ENCODE measurements at regions not wholly inside any gene's neighbourhood (a gene's known extent, or its start where the extent isn't known, plus 50 kb on each side); places are given as distances from the start of the nearest gene placed in this dataset.
A peak's percentile ranks its signal among the peaks of the same experiment; 100 is the strongest.

GRCh38 chr9:14427419-14427818 is 113.5 kb upstream of the NFIB start:
- DNase-seq: no peak

- DNase-seq: no peak
Observed at GRCh38 chr9:14424983-14425382, 111.0 kb upstream of the NFIB start.

GRCh38 chr9:14424289-14424688 is 110.3 kb upstream of the NFIB start:
- DNase-seq: no peak

GRCh38 chr9:14423815-14424261 is 109.9 kb upstream of the NFIB start:
- DNase-seq: no peak

- no peak for DNase-seq
Observed at GRCh38 chr9:14421291-14421690, 107.3 kb upstream of the NFIB start.

- DNase-seq: no peak
Observed at GRCh38 chr9:14418941-14419937, 105.3 kb upstream of the NFIB start.

- no peak for DNase-seq
Observed at GRCh38 chr9:14418301-14418940, 104.5 kb upstream of the NFIB start.

GRCh38 chr9:14417237-14417636 is 103.3 kb upstream of the NFIB start:
- no peak for DNase-seq

- no peak for DNase-seq
Observed at GRCh38 chr9:14415947-14416346, 102.0 kb upstream of the NFIB start.

- DNase-seq: no peak
Observed at GRCh38 chr9:14413812-14414211, 99.9 kb upstream of the NFIB start.

- DNase-seq: peak; percentile 52
Observed at GRCh38 chr9:14412775-14413174, 98.8 kb upstream of the NFIB start.

- DNase-seq: no peak
Observed at GRCh38 chr9:14406463-14406862, 92.5 kb upstream of the NFIB start.

GRCh38 chr9:14405176-14405706 is 91.3 kb upstream of the NFIB start:
- no peak for DNase-seq

- DNase-seq: no peak
Observed at GRCh38 chr9:14403081-14403480, 89.1 kb upstream of the NFIB start.

- DNase-seq: no peak
Observed at GRCh38 chr9:14402583-14402982, 88.6 kb upstream of the NFIB start.

GRCh38 chr9:14401911-14402310 is 88.0 kb upstream of the NFIB start:
- DNase-seq: no peak

- DNase-seq: no peak
Observed at GRCh38 chr9:14400658-14400995, 86.7 kb upstream of the NFIB start.

GRCh38 chr9:14399756-14400657 is 86.1 kb upstream of the NFIB start:
- no peak for DNase-seq

- DNase-seq: no peak
Observed at GRCh38 chr9:14398473-14398872, 84.5 kb upstream of the NFIB start.

- no peak for DNase-seq
Observed at GRCh38 chr9:14396171-14396570, 82.2 kb upstream of the NFIB start.

GRCh38 chr9:14395317-14396082 is 81.6 kb upstream of the NFIB start:
- DNase-seq: no peak

- no peak for DNase-seq
Observed at GRCh38 chr9:14393418-14393817, 79.5 kb upstream of the NFIB start.
